KBM-7 (cell line): ENCODE measurements at regions not wholly inside any gene's neighbourhood (a gene's known extent, or its start where the extent isn't known, plus 50 kb on each side); places are given as distances from the start of the nearest gene placed in this dataset.

Experiments used
- DNase-seq: peaks from one replicate; pipeline ENCODE4 v3.0.0-alpha.2; 2015
- in situ Hi-C: fragments of 300-500 bp; cut with MboI; formaldehyde crosslinking; loops from 2 replicates; pipeline ENCODE4 v1.14.3; 2020; ENCODE audit warnings: low sequenced_read_pairs, low pct_unique_long_range_greater_than_20kb, mixed read lengths

GRCh38 chr10:83673316-83673715 lies 466.0 kb upstream of the GHITM start:
- in situ Hi-C loops, result no loop called here

GRCh38 chr10:83677795-83678194 lies 461.5 kb upstream of the GHITM start:
- peak; percentile 1 for DNase-seq
- in situ Hi-C loops, result no loop called here

More at GRCh38 chr10:83673316-83673715, 466.0 kb upstream of the GHITM start:
- DNase-seq, result no peak

DNA sequence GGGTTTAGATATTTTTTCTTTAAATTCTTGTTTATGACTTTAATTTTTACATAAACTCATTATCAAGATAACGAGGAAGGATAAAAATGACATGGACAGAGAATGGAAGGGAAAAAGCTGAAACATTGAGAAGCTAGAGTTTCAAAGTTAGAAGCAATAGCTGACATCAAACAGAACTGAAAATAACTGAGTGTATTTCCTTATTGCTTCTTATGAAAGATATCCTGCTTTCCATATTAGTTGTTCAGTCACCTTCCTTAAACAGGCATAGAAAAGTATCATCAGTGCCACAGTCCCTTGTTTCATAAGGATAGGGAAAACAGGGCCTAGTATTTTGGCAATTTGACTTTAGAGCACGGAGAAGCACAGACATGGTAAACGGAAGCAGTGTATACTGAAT lies 460.5 kb upstream of the GHITM start:
- in situ Hi-C loops, result no loop called here
- no peak for DNase-seq

DNA sequence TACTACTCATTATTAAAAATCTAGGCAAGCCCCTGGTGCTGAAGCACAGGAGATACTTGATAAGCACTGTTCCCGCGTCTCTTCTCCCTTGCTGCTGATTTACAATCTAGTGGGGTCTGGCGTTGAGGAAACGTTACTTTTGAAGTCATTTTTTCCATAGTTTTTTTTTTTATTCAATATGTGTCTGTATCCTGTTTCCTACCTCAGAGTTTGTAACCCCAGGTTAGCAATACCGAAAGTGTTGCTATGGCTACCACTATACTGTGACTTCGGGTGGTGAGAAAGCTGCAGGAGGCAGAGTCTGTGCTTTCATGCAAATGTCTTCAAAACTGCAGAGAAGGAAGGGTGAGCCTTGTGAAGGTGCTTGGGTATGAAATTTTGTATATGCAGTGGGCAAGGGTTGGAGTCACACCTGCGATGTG lies 458.8 kb upstream of the GHITM start:
- no peak for DNase-seq
- in situ Hi-C loops, result no loop called here

- no peak for DNase-seq
- in situ Hi-C loops, result no loop called here
Measured at GRCh38 chr10:83682414-83682813, 456.9 kb upstream of the GHITM start.

DNA sequence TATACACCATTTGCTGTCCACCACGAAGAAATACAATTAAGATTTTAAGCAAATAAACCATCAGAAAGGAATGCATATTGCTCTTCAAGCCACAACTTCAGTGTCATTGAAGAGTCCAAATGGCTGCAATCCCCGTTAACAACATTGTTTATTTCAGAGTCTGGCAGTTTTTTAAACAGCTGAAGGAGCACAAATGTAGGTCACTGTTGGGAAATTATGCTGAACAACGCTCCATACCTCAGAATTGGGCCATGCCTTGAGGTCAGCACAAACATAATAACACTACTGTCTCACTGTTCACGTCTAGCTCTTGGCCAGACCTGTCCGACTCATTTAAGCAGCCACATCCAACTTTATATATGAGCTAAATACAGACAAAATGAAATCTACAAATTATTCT lies 453.9 kb upstream of the GHITM start:
- DNase-seq, result no peak
- in situ Hi-C loops, result no loop called here

- no peak for DNase-seq
- in situ Hi-C loops, result no loop called here
Measured at GRCh38 chr10:83691791-83692596, 447.3 kb upstream of the GHITM start.

DNA sequence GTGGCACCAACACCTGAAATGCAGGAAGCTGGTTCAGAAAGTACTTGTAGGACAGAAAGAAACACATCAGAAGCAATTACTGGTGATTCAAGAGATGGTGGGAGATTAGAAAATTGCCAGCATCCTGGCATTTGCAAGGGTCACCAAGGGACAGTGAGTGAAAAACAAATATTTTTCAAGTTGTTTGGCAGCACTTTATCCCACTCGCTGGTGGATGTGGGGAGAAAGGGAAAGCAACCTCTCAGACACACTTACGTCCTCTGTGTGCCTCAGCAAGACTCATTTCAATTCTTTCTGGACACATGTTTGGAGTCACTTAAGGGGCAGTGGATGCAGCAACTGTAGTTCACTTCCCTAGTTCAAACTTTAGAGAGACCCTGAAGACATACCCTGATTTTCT lies 440.4 kb upstream of the GHITM start:
- DNase-seq, result no peak
- in situ Hi-C loops, result no loop called here

GRCh38 chr10:83701799-83702198 lies 437.5 kb upstream of the GHITM start:
- no peak for DNase-seq
- in situ Hi-C loops, result no loop called here

GRCh38 chr10:83702731-83703130 lies 436.6 kb upstream of the GHITM start:
- in situ Hi-C loops, result no loop called here
- DNase-seq, result no peak

DNA sequence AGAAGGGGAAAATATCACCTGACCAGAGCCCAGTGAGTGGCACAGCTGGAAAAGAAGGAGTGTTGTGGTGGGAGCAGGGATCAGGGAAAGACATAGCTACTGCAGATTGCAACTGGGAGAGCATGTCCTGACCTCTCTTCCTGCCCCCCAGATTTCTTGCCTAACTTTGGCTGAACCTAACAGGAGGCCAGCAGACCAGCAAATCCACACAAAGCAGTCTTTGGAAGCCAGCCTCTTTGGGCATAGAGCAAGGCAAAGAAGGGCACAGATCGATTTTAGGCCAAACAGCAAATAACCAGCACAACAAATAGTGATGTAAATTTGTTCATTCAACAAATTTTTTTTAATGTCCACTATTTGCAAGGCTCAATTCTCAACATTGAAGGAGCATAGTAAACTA lies 433.2 kb upstream of the GHITM start:
- in situ Hi-C loops, result no loop called here

DNA sequence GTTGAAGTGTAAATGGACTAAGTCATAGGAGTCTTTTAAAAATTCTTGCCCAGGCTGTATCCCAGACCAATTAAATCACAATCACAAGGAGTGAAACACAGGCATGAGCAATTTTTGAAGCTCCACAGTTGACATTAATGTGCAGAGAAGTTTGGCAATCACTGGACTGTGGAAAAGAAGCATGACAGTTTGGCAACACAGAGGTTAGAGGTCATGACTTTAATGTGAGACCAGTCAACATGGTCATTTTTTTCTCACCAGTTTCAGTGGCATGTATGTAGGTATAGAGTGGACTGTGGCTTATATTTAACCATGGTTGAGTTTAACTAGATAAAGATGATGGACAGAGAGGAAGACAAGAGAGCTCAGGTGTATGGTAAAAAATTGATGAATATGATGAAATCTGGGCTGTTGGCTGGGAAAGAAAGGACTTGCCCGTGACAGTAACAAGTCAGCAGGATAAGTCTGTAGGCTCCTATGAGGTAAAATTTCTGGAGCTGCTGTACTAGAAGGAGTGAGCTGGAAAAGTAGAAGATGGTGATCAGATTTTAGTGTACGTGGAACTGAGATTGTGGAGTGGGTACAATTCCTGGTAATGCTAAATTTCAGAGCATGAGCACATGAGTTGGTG lies 432.2 kb upstream of the GHITM start:
- in situ Hi-C loops, result no loop called here
- DNase-seq, result no peak

More for the DNA sequence above, 433.2 kb upstream of the GHITM start:
- DNase-seq, result no peak

DNA sequence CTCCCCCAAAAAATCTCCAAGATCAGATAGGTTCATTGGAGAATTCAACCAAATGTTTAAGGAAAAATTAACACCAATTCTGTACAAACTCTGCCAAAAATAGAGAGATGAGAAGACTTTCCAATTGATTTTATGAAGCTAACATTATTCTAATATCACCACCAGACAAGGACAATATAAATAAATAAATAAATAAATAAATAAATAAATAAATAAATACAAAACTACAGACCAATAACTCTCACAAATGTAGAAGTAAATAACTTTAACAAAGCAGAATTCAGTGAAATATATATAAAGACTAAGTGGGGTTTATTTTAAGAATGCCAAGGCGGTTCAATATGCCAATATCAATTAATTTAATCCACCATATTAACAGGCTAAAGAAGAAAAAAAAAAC lies 425.9 kb upstream of the GHITM start:
- no peak for DNase-seq
- in situ Hi-C loops, result no loop called here

DNA sequence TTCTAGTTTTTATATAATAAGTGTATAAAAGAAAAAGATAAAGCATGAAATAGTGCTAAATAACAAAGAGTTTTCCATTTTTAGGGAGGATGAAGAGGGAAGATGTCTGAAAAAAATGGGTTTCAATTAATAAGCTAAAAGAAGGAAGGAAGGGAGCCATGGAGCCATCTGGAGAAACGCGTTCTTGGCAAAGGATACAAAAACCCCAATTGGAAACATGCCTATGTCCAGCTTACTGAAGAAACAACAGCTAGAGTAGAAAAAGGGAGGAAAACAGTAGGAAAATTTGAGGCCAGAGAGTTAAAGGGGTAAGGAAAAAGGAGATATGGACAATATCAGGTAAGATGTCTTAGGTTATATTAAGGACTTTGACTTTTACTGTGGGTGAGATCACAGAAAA lies 416.2 kb upstream of the GHITM start:
- DNase-seq, result no peak
- in situ Hi-C loops, result no loop called here

DNA sequence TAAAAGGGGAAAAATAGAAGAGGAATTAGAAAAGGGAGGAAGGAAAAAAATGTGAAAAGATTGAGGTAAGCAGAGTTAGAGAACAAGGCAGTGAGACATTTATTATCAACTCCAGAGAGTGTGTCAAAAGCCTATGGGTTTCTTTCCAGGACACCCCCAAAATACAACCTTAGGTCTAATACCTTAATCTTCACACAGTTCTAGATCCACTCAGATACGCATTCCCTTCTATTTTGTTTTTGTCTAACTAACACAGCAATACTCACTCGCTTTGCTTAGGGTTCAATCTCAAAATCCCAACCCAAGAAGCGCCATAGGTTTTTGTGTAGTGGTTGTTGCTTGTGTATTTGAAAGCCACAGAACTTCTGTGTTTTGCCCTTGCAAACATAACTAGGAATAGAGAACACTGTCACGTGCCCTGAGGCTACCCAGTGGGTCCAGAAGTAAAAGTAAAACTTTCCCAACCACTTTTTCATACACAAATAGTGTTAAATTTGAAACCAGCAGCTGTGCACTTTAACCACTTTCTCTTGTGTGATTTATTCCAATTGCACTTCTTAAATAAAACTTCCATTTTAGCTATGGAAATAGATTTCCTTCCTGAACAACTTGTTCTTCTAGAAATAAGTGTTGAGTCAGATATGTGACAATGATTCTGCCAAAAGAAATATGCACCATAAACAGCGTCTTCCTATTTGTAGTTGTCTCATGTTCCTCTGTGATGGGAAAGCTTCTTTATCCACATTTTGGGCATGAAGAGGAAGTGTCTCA lies 414.7 kb upstream of the GHITM start:
- in situ Hi-C loops, result no loop called here
- no peak for DNase-seq

- no peak for DNase-seq
- in situ Hi-C loops, result no loop called here
Measured at GRCh38 chr10:83725567-83725966, 413.7 kb upstream of the GHITM start.

DNA sequence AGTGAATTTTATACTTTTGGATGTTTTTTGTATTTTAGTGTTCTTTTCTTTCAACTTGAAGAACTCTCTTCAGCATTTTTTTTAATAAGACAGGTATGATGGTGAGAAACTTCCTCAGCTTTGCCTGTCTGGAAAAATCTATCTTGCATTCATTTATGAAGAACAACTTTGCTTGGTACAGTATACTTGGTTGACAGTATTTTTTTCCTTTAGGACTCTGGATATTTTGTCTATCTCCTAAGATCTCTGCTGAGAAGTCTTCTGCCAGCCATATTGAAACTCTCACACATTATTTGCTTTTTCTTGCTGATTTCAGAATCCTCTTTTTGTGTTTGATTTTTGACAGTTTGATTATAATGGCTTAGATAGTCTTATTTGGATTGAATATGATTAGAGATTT lies 405.0 kb upstream of the GHITM start:
- in situ Hi-C loops, result no loop called here

DNA sequence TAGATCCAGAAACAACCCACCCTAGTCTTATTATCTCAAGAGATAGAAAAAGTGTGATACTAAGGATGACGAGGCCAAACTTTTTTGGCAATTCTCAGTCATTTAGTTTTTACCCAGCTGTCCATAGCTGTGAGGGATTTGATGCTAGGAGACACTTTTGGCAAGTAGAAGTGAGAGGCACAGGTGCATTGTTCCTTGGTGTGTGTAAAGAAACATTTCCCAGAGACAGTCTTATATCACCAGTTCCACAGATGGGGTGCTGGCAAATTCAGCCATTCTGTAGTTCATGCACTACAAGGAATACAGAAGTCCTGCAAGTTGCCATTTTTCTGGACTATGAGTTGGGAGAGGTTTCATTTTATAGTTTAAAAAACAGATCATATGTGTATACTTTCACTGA lies 403.3 kb upstream of the GHITM start:
- in situ Hi-C loops, result no loop called here

More for the DNA sequence above, 405.0 kb upstream of the GHITM start:
- DNase-seq, result no peak

DNA sequence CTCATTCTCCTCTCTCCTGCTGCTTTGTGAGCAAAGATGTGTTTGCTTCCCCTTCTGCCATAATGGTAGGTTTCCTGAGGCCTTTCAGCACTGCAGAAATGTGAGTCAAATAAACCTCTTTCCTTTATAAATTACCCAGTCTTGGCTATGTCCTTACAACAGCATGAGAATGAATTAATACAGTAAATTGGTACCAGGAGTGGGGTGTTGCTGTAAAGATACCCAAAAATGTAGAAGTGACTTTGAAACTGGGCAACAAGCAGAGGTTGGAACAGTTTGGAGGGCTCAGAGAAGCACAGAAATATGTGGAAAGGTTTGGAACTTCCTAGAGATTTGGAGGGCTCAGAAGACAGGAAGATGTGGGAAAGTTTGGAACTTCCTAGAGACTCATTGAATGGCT lies 388.7 kb upstream of the GHITM start:
- in situ Hi-C loops, result no loop called here
- no peak for DNase-seq

More for the DNA sequence above, 403.3 kb upstream of the GHITM start:
- DNase-seq, result no peak

DNA sequence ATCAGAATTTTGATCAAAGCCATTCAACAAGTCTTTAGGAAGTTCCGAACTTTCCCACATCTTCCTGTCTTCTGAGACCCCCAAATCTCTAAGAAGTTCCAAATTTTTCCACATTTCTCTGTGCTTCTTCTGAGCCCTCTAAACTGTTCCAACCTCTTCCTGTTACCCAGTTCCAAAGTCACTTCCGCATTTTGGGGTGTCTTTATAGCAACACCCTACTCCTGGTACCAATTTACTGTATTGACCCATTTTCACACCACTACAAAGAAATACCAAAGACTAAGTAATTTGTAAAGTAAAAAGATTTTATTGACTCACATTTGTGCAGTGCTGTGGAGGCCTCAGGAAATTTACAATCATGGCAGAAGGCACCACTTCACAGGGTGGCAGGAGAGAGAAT lies 385.8 kb upstream of the GHITM start:
- DNase-seq, result no peak
- in situ Hi-C loops, result no loop called here
